ENCODE measurements at regions not wholly inside any gene's neighbourhood (a gene's known extent, or its start where the extent isn't known, plus 50 kb on each side); places are given as distances from the start of the nearest gene placed in this dataset.

DNA sequence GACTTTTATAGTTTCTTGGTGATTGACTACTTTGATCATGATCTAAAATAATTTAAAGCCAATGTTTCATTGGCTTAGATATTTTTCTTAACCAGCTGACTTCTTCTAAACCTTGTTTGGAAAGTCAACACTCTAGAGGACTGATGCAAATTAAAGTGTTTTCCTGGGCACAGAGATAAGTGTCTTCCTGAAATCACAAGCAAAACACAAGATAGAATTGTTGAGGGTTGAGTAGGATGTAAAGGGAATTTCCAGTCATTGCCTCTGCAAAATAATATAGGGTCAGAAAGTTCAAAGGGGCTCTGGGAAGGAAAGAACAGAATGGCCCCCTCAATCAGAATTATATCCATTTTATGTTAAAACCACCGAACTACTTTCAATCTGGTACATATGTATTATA lies 156.3 kb upstream of the LRIG3 start (continued):
- TF ChIP-seq, protein P1, sequence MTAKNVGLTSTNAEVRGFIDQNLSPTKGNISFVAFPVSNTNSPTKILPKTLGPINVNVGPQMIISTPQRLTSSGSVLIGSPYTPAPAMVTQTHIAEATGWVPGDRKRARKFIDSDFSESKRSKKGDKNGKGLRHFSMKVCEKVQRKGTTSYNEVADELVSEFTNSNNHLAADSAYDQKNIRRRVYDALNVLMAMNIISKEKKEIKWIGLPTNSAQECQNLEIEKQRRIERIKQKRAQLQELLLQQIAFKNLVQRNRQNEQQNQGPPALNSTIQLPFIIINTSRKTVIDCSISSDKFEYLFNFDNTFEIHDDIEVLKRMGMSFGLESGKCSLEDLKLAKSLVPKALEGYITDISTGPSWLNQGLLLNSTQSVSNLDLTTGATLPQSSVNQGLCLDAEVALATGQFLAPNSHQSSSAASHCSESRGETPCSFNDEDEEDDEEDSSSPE (CRISPR knock-in tag; IDR thresholded peaks at IDR 0.05), result no peak
- TF ChIP-seq ERF (CRISPR knock-in tag; IDR thresholded peaks at IDR 0.05) (no peak), GFI1 (CRISPR knock-in tag; IDR thresholded peaks at IDR 0.05; ENCODE audit: borderline replicate concordance) (no peak), ZNF614 (CRISPR knock-in tag; IDR thresholded peaks at IDR 0.05; ENCODE audit: borderline replicate concordance) (no peak)
- TF ChIP-seq, protein P2, sequence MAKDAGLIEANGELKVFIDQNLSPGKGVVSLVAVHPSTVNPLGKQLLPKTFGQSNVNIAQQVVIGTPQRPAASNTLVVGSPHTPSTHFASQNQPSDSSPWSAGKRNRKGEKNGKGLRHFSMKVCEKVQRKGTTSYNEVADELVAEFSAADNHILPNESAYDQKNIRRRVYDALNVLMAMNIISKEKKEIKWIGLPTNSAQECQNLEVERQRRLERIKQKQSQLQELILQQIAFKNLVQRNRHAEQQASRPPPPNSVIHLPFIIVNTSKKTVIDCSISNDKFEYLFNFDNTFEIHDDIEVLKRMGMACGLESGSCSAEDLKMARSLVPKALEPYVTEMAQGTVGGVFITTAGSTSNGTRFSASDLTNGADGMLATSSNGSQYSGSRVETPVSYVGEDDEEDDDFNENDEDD (CRISPR knock-in tag; IDR thresholded peaks at IDR 0.05; ENCODE audit: borderline replicate concordance), result no peak

DNA sequence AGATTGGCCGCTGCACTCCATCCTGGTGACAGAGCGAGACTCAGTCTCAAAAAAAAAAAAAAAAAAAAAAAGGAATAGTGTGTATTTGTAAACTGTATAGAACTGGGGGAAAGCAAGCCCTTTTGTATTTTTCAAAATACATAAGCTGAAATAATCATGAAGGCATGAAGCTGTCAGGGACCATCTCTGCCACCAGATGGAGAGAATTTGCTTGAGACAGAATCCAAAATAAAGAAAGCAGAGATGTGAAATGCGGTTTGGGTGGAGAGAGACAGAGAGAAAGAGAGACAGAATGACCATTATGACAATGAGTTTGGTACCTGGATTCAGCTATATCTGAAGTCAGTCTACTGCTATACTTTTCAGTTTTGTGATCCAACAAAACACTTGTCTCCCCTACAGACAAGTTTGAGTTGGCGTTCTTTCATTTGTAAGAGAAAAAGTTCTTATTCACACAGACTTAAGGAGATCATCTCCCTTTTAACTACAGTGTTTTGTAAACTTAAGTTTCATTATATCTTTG lies 155.7 kb upstream of the LRIG3 start:
- H3K79me2 ChIP-seq (ENCODE audit: insufficient read depth, low read length), result no peaks in the 10 kb centered on the region
- H3K27me3 ChIP-seq (ENCODE audit: control insufficient read depth in 1 of 2, insufficient read depth in 2 of 2, low read length in 2 of 2), result no peaks in the 10 kb centered on the region; a peak in 1 of 5 replicates
- ChIA-PET POLR2A (no interaction called here), CTCF (ENCODE audit: low intra/inter-chr PET ratio, low total read pairs) (no interaction called here)
- H3K4me2 ChIP-seq (ENCODE audit: low read depth, low read length), result no peak overlapping the region
- intact Hi-C loops (cut with micrococcal nuclease; ENCODE audit: unreplicated experiment), result no loop called here
- H3K4me3 ChIP-seq (replicated peaks in 1 of 3; ENCODE audit: insufficient read depth in 1 of 3, low read depth in 2 of 3, low read length in 3 of 3), result no peak overlapping the region
- no peak overlapping the region for H2AFZ ChIP-seq (ENCODE audit: low read length)
- H3K9me3 ChIP-seq (ENCODE audit: low read length), result no peaks in the 10 kb centered on the region
- no peaks in the 10 kb centered on the region for H3K4me1 ChIP-seq (ENCODE audit: insufficient read depth, low read length)
- no peak overlapping the region for H3K9ac ChIP-seq (ENCODE audit: insufficient read depth, low read depth, low read length)
- WGBS (ENCODE audit: low lambda C conversion rate), result 32% methylated on average over 4 of the region's 4 CpGs
- no peak for DNase-seq (ENCODE audit: low spot score)
- no peak overlapping the region for H3K27ac ChIP-seq (ENCODE audit: extremely low read length, insufficient read depth, low read length)
- no peaks in the 10 kb centered on the region for H3K36me3 ChIP-seq (replicated peaks in 1 of 2; ENCODE audit: control insufficient read depth in 1 of 2, insufficient read depth in 2 of 2, low read length in 2 of 2)
- no peak for FAIRE-seq
- BruUV-seq (replicated peaks), result no TSS peak
- ATAC-seq, result no peak
- no peaks in the 10 kb centered on the region for H4K20me1 ChIP-seq (ENCODE audit: insufficient read depth, low read length)
- in situ Hi-C loops (cut with HindIII; ENCODE audit: extremely low pct_ligation_motif_present, low pct_unique_long_range_greater_than_20kb), result no loop called here
- TF ChIP-seq ZNF781 (CRISPR knock-in tag; IDR thresholded peaks at IDR 0.05; ENCODE audit: borderline replicate concordance, not compliant biosample characterization) (no peak), ZNF644 (CRISPR knock-in tag; IDR thresholded peaks at IDR 0.05; ENCODE audit: low read depth) (no peak), ZNF256 (CRISPR knock-in tag; conservative IDR thresholded peaks at IDR 0.05) (no peak)
- TF ChIP-seq, protein P3, sequence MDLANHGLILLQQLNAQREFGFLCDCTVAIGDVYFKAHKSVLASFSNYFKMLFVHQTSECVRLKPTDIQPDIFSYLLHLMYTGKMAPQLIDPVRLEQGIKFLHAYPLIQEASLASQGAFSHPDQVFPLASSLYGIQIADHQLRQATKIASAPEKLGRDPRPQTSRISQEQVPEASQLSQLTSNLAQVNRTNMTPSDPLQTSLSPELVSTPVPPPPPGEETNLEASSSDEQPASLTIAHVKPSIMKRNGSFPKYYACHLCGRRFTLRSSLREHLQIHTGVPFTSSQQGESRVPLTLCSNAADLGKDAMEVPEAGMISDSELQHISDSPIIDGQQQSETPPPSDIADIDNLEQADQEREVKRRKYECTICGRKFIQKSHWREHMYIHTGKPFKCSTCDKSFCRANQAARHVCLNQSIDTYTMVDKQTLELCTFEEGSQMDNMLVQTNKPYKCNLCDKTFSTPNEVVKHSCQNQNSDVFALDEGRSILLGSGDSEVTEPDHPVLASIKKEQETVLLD (CRISPR knock-in tag; IDR thresholded peaks at IDR 0.05; ENCODE audit: low read depth), result no peak
- TF ChIP-seq, protein P4, sequence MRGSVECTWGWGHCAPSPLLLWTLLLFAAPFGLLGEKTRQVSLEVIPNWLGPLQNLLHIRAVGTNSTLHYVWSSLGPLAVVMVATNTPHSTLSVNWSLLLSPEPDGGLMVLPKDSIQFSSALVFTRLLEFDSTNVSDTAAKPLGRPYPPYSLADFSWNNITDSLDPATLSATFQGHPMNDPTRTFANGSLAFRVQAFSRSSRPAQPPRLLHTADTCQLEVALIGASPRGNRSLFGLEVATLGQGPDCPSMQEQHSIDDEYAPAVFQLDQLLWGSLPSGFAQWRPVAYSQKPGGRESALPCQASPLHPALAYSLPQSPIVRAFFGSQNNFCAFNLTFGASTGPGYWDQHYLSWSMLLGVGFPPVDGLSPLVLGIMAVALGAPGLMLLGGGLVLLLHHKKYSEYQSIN (CRISPR knock-in tag; IDR thresholded peaks at IDR 0.05; ENCODE audit: borderline replicate concordance), result no peak
- TF ChIP-seq, protein P5, sequence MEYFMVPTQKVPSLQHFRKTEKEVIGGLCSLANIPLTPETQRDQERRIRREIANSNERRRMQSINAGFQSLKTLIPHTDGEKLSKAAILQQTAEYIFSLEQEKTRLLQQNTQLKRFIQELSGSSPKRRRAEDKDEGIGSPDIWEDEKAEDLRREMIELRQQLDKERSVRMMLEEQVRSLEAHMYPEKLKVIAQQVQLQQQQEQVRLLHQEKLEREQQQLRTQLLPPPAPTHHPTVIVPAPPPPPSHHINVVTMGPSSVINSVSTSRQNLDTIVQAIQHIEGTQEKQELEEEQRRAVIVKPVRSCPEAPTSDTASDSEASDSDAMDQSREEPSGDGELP (IDR thresholded peaks at IDR 0.05; ENCODE audit: borderline replicate concordance, low read depth), result no peak
- TF ChIP-seq, protein P6, sequence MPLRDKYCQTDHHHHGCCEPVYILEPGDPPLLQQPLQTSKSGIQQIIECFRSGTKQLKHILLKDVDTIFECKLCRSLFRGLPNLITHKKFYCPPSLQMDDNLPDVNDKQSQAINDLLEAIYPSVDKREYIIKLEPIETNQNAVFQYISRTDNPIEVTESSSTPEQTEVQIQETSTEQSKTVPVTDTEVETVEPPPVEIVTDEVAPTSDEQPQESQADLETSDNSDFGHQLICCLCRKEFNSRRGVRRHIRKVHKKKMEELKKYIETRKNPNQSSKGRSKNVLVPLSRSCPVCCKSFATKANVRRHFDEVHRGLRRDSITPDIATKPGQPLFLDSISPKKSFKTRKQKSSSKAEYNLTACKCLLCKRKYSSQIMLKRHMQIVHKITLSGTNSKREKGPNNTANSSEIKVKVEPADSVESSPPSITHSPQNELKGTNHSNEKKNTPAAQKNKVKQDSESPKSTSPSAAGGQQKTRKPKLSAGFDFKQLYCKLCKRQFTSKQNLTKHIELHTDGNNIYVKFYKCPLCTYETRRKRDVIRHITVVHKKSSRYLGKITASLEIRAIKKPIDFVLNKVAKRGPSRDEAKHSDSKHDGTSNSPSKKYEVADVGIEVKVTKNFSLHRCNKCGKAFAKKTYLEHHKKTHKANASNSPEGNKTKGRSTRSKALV (CRISPR knock-in tag; IDR thresholded peaks at IDR 0.05), result no peak
- TF ChIP-seq, protein P7, sequence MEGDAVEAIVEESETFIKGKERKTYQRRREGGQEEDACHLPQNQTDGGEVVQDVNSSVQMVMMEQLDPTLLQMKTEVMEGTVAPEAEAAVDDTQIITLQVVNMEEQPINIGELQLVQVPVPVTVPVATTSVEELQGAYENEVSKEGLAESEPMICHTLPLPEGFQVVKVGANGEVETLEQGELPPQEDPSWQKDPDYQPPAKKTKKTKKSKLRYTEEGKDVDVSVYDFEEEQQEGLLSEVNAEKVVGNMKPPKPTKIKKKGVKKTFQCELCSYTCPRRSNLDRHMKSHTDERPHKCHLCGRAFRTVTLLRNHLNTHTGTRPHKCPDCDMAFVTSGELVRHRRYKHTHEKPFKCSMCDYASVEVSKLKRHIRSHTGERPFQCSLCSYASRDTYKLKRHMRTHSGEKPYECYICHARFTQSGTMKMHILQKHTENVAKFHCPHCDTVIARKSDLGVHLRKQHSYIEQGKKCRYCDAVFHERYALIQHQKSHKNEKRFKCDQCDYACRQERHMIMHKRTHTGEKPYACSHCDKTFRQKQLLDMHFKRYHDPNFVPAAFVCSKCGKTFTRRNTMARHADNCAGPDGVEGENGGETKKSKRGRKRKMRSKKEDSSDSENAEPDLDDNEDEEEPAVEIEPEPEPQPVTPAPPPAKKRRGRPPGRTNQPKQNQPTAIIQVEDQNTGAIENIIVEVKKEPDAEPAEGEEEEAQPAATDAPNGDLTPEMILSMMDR (CRISPR knock-in tag; IDR thresholded peaks at IDR 0.05), result no peak

Measured in HepG2 (cell line).